Uterus (tissue), 2 donors: ENCODE measurements at regions not wholly inside any gene's neighbourhood (a gene's known extent, or its start where the extent isn't known, plus 50 kb on each side); places are given as distances from the start of the nearest gene placed in this dataset.

Experiments
- CTCF ChIP-seq, 4 experiments: fragments of 200-600 bp in 2 of 4; fragments of 450-650 bp in 2 of 4; sonication (generic) in 2 of 4; IDR thresholded peaks; one replicate each; pipeline ENCODE4 v1.5.1; 2016 to 2019; ENCODE audit warnings: antibody characterized with exemption in 4 of 4, mild to moderate bottlenecking in 2 of 4, moderate library complexity in 1 of 4
- POLR2A ChIP-seq, 2 donors: fragments of 450-650 bp; IDR thresholded peaks; one replicate each; pipeline ENCODE4 v1.6.1; 2016; ENCODE audit warnings: antibody characterized with exemption in 2 of 2, mild to moderate bottlenecking in 1 of 2, moderate library complexity in 1 of 2

GRCh38 chr9:81395676-81396054 is 293.7 kb downstream of the TLE1 start:
- TF ChIP-seq CTCF (IDR thresholded peaks at IDR 0.05), result no peak
- no peak for TF ChIP-seq POLR2A (IDR thresholded peaks at IDR 0.05)
